DOHH2 (cell line): ENCODE measurements at regions not wholly inside any gene's neighbourhood (a gene's known extent, or its start where the extent isn't known, plus 50 kb on each side); places are given as distances from the start of the nearest gene placed in this dataset.
"Not testable (repeated sequence)": the region's sequence is repeated elsewhere in the genome, so short reads cannot be mapped to it uniquely, and the experiment has no call there.

ENCODE experiments used
- H3F3A ChIP-seq: fragments of 200-600 bp; sonication (generic), shearing (Covaris generic); 2 replicates; pipeline ENCODE4 v1.6.0; 2016; ENCODE audit warnings: antibody characterized with exemption, mild to moderate bottlenecking; ENCODE audit not compliant: control insufficient read depth, insufficient read depth
- H3K27ac ChIP-seq: fragments of 200-600 bp; sonication (generic); 2 replicates; pipeline ENCODE4 v1.5.1; 2014; ENCODE audit warnings: low read depth, mild to moderate bottlenecking, low read length, moderate library complexity
- H3K27me3 ChIP-seq: fragments of 200-600 bp; sonication (generic); 2 replicates; pipeline ENCODE4 v1.6.1; 2014; ENCODE audit warnings: mild to moderate bottlenecking, low read length, mixed read lengths; ENCODE audit not compliant: control insufficient read depth
- H3K36me3 ChIP-seq: fragments of 200-600 bp; sonication (generic); 2 replicates; pipeline ENCODE4 v1.6.1; 2014; ENCODE audit warnings: mild to moderate bottlenecking, low read length, moderate library complexity, mixed read lengths; ENCODE audit not compliant: control insufficient read depth
- H3K4me1 ChIP-seq: fragments of 200-600 bp; sonication (generic); 2 replicates; pipeline ENCODE4 v1.6.1; 2014; ENCODE audit warnings: mild to moderate bottlenecking, low read length, mixed read lengths; ENCODE audit not compliant: control insufficient read depth
- H3K4me2 ChIP-seq: fragments of 200-600 bp; sonication (generic); 2 replicates; pipeline ENCODE4 v1.6.0; 2014; ENCODE audit warnings: mild to moderate bottlenecking, low read length, moderate library complexity
- H3K4me3 ChIP-seq: fragments of 200-600 bp; sonication (generic); 2 replicates; pipeline ENCODE4 v1.5.1; 2014; ENCODE audit warnings: mild to moderate bottlenecking, low read length, mixed read lengths
- H3K79me2 ChIP-seq: fragments of 200-600 bp; sonication (generic); 2 replicates; pipeline ENCODE4 v1.6.1; 2014; ENCODE audit warnings: mild to moderate bottlenecking, low read length, mixed read lengths; ENCODE audit not compliant: control insufficient read depth
- H3K9me2 ChIP-seq: fragments of 200-600 bp; sonication (generic); replicated peaks from 2 replicates; pipeline ENCODE4 v1.6.1; 2014; ENCODE audit warnings: mild to moderate bottlenecking, low read length, mixed read lengths; ENCODE audit not compliant: control insufficient read depth
- H3K9me3 ChIP-seq: fragments of 200-600 bp; sonication (generic); 2 replicates; pipeline ENCODE4 v1.6.1; 2014; ENCODE audit warnings: antibody characterized with exemption, low read length, mixed read lengths; ENCODE audit not compliant: control insufficient read depth, insufficient read depth
- H4K20me1 ChIP-seq: fragments of 200-600 bp; sonication (generic); 2 replicates; pipeline ENCODE4 v1.6.0; 2014; ENCODE audit warnings: low read depth, mild to moderate bottlenecking, antibody characterized with exemption, low read length, moderate library complexity; ENCODE audit not compliant: control insufficient read depth, insufficient read depth
- CTCF ChIP-seq: fragments of 200-600 bp; sonication (generic); IDR thresholded peaks from one replicate; pipeline ENCODE4 v1.5.1; 2014; ENCODE audit warnings: antibody characterized with exemption, mild to moderate bottlenecking, low read depth, low read length; ENCODE audit not compliant: poor library complexity, severe bottlenecking
- EZH2phosphoT487 ChIP-seq: fragments of 200-600 bp; sonication (generic); IDR thresholded peaks from 2 replicates; pipeline ENCODE4 v1.6.1; 2017; ENCODE audit warnings: borderline replicate concordance, mild to moderate bottlenecking, antibody characterized with exemption, low read length, moderate library complexity, mixed read lengths

DNA sequence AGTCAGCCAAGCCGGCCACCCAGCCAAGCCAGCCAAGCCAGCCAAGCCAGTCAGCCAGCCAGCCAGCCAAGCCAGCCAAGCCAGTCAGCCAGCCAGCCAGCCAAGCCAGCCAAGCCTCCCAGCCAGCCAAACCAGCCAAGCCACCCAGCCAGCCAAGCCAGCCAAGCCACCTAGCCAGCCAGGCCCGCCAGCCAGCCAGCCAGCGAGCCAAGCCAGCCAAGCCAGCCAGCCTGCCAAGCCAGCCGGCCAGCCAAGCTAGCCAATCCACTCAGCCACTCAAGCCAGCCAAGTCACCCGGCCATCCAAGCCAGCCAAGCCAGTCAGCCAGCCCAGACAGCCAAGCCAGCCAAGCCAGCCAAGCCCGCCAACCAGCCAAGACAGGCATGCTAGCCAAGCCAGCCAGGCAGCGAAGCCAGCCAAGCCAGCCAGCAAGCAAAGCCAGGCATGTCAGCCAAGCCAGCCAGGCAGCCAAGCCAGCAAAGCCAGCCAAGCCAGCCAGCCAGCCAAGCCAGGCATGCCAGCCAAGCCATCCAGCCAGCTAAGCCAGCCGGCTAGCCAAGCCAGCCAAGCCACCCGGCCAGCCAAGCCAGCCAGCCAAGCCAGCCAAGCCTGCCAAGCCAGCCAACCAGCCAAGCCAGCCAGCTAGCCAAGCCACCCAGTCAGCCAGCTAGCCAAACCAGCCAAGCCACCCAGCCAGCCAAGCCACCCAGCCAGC, 351.2 kb upstream of the PLGLB2 start:
- not testable (repeated sequence) for H3K79me2 ChIP-seq, H3K4me2 ChIP-seq, H3F3A ChIP-seq, H3K9me3 ChIP-seq, H3K4me3 ChIP-seq, H3K27me3 ChIP-seq, H3K4me1 ChIP-seq, H3K36me3 ChIP-seq, H3K9me2 ChIP-seq, H3K27ac ChIP-seq, H4K20me1 ChIP-seq

- H3K4me1 ChIP-seq, H3K4me2 ChIP-seq, H3K9me3 ChIP-seq, H3K36me3 ChIP-seq, H3K27ac ChIP-seq, H3K4me3 ChIP-seq, H3K9me2 ChIP-seq, H3K79me2 ChIP-seq, H3F3A ChIP-seq, H3K27me3 ChIP-seq, H4K20me1 ChIP-seq: not testable (repeated sequence)
Observed at GRCh38 chr2:87397276-87398065, 350.4 kb upstream of the PLGLB2 start.

- not testable (repeated sequence) for H3K27ac ChIP-seq, H3K9me2 ChIP-seq, H3K4me1 ChIP-seq, H4K20me1 ChIP-seq, H3K27me3 ChIP-seq, H3K36me3 ChIP-seq, H3K79me2 ChIP-seq, H3K4me3 ChIP-seq, H3K4me2 ChIP-seq, H3F3A ChIP-seq, H3K9me3 ChIP-seq
Observed at GRCh38 chr2:87398567-87399305, 349.2 kb upstream of the PLGLB2 start.

DNA sequence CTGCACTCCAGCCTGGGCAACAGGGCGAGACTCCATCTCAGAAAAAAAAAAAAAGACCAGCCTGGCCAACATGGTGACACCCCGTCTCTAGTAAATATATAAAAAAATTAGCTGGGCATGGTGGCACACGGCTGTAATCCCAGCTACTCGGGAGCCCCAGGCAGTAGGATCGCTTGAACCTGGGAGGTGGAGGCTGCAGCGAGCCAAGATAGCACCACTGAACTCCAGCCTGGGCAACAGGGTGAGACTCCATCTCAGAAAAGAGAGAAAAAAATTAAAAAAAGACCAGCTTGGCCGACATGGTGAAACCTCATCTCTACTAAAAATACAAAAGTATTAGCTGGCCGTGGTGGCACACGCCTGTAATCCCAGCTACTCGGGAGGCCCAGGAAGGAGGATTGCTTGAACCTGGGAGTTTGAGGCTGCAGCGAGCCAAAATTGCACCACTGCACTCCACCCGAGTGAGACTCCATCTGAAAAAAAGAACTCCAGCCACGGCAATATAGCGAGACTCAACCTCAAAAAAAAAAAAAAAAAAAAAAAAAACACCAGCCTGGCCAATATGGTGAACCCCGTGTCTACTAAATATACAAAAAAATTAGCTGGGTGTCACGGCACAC, 346.1 kb upstream of the PLGLB2 start:
- no peaks in the 10 kb centered on the region for H3K9me3 ChIP-seq
- TF ChIP-seq EZH2phosphoT487 (no peak), CTCF (no peak)

More for the DNA sequence above, 346.1 kb upstream of the PLGLB2 start:
- Histone ChIP-seq H4K20me1 (no peaks in the 10 kb centered on the region), H3K79me2 (no peaks in the 10 kb centered on the region), H3K27ac (no peak overlapping the region), H3K27me3 (no peaks in the 10 kb centered on the region), H3F3A (no peaks in the 10 kb centered on the region), H3K4me3 (no peak overlapping the region), H3K9me2 (no peaks in the 10 kb centered on the region), H3K4me1 (no peaks in the 10 kb centered on the region), H3K36me3 (no peaks in the 10 kb centered on the region), H3K4me2 (no peak overlapping the region)
